Left ventricle myocardium superior (tissue), 1 donor: ENCODE measurements at regions not wholly inside any gene's neighbourhood (a gene's known extent, or its start where the extent isn't known, plus 50 kb on each side); places are given as distances from the start of the nearest gene placed in this dataset.

Experiments
- ATAC-seq: fragments of 200-7000 bp; cut with Tn5 transposase; one replicate; pipeline ENCODE4 v1.9.1; 2020; ENCODE audit warnings: mild to moderate bottlenecking, moderate library complexity
- DNase-seq: peaks from one replicate; pipeline ENCODE4 v3.0.0-alpha.2; 2020
- intact Hi-C: fragments of 100-400 bp; cut with micrococcal nuclease; formaldehyde crosslinking; loops from one replicate; pipeline ENCODE4 v1.11.0; 2022
- donor health status: DM: no; HTN: yes; CAD: no; lungs with severe emphysema.

- no peak for ATAC-seq
- DNase-seq: no peak
- intact Hi-C loops: no loop called here
Measured at GRCh38 chr10:88023676-88024075, 160.3 kb downstream of the PTEN start.

- no peak for DNase-seq
- intact Hi-C loops: no loop called here
- no peak for ATAC-seq
Measured at GRCh38 chr10:88026031-88026430, 162.6 kb downstream of the PTEN start.

DNA sequence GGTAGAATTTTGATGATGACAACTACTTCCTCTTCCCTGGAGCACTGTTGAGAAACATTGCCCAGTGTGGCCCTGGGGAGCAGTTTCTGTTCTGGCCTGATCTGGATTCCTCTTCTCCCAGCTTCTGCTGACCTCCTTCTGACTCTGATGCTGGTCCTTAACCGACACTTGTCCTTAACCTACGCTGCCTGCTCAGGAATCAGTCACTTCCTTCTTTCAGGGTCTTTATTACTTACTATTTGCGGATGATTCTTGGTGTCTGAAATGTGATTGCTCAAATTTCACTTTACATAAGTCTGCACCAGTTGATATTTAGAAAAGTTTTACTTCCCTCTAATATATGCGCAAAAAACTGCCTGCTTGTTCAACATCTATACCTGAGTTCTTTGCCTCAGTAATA is 164.1 kb downstream of the PTEN start:
- intact Hi-C loops: no loop called here
- no peak for DNase-seq
- peak; percentile 65 for ATAC-seq

DNA sequence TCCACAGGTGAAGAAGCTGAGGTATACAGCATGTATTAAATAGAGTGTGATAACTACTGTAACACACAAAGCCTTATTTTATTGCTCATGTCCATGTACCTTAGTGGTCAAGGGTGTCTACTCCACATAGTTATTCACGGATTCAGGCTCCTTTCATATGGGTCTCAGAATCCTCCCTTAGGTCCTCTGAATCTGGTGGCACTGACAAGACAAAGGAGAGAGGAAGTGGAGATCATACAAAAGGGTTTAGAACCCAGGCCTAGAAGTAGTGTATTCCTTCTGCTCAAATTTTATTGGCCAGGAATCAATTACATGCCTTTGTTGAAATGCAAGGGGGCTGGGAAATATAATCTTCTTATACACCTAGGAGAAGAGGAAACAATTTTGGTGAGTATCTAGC is 164.6 kb downstream of the PTEN start:
- ATAC-seq: no peak
- intact Hi-C loops: no loop called here
- no peak for DNase-seq

GRCh38 chr10:88028654-88029053 is 165.2 kb downstream of the PTEN start:
- intact Hi-C loops: no loop called here
- ATAC-seq: no peak
- DNase-seq: no peak

- no peak for DNase-seq
- intact Hi-C loops: no loop called here
- no peak for ATAC-seq
Measured at GRCh38 chr10:88032566-88032965, 169.1 kb downstream of the PTEN start.

- intact Hi-C loops: no loop called here
- no peak for ATAC-seq
- DNase-seq: no peak
Measured at GRCh38 chr10:88033385-88033784, 170.0 kb downstream of the PTEN start.

DNA sequence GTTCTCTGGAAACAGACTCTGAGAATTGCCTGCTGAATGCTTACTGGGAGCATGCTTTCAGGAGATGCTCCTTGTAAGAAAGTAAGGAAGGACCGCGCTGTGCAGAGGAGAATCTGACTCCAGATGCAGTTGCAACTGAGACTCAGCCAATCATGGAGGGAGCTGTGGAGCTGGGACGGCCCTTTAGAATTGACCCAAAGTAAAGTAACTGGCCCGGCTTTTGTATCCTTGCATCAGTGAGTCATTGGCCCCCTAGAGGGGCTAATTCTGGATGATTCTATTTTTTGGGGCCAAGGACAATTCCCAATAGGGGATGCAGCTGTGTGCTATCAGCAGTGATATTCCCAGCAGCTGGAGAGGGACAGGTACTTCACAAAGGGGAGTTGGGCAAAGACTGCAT is 170.4 kb downstream of the PTEN start:
- intact Hi-C loops: no loop called here
- ATAC-seq: peak; percentile 19
- DNase-seq: no peak

GRCh38 chr10:88036126-88036525 is 172.7 kb downstream of the PTEN start:
- no peak for ATAC-seq
- intact Hi-C loops: no loop called here

DNA sequence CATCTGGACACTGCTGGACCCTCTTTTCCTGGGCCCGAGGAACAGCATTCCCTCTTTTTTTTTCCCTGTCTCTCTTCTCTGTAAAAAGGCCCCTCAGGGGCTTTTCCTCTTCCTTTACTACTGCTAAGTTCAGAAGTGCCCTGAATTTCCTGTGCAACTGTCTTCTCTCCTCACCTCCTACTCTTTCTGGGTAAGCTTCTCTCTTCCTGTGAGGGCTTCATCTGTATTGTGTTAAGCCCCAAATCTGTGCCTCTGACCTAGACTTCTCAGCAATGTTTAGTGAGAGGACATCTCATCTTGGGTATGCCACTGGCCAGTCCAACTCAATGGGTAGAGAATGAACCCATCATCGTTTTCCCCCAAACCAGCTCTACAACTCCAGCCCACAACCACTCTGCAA is 174.2 kb downstream of the PTEN start:
- ATAC-seq (no peak), DNase-seq (no peak)
- intact Hi-C loops: no loop called here

More at GRCh38 chr10:88036126-88036525, 172.7 kb downstream of the PTEN start:
- no peak for DNase-seq

GRCh38 chr10:88038268-88038667 is 174.8 kb downstream of the PTEN start:
- no peak for ATAC-seq
- intact Hi-C loops: no loop called here
- DNase-seq: no peak

GRCh38 chr10:88039496-88040200 is 176.2 kb downstream of the PTEN start:
- DNase-seq (no peak), ATAC-seq (peak; percentile 9)
- intact Hi-C loops: no loop called here

GRCh38 chr10:88041243-88042159 is 178.1 kb downstream of the PTEN start:
- ATAC-seq (peak; percentile 39), DNase-seq (no peak)
- intact Hi-C loops: no loop called here

DNA sequence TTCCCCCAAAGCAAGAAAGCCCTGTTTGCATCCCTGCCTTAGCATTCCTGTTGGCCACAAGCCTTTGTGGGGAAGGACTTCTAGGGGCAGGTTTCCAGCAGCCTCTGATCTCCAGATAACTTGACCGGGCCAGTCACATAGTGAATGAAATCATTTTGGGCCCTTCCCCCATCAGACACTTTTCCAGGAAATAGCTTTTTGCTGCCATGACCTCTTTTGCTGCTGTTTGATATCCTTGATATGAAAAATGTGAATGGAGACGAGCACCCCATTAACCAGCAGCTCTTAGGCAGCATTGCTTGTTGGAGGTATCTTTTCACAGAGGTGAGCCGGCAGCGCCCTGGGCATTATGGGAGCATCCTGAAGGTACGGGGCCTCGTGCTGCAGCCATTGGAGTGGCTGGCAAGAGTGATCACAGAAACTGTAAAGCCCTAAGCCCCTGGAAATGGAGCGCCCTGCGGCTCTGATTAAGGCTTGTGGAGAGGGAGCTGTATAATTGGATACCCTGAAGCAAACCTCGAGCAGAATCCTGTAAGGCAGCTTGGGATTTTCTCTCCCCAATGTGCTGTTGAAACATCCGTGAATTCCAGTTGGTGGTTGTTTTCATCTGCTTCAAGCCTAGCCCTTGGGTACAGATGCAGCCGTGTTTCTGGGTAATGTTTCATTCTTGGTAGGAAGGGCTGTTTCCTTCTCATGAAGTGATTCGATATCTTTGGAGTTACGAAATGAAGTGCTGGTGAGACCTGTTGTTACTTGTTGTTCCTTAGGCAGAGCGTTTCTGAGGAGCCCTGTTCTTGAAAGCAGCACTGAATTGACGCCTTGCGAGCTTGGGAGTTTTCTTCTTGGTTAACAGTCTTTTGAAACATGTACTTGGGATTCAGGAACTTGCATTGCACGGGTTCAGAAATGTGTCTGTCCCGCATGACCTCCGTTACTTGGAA is 179.0 kb downstream of the PTEN start:
- DNase-seq (no peak), ATAC-seq (peak; percentile 73)
- intact Hi-C loops: no loop called here

- no peak for DNase-seq
- ATAC-seq: no peak
- intact Hi-C loops: no loop called here
Measured at GRCh38 chr10:88045096-88045495, 181.7 kb downstream of the PTEN start.

DNA sequence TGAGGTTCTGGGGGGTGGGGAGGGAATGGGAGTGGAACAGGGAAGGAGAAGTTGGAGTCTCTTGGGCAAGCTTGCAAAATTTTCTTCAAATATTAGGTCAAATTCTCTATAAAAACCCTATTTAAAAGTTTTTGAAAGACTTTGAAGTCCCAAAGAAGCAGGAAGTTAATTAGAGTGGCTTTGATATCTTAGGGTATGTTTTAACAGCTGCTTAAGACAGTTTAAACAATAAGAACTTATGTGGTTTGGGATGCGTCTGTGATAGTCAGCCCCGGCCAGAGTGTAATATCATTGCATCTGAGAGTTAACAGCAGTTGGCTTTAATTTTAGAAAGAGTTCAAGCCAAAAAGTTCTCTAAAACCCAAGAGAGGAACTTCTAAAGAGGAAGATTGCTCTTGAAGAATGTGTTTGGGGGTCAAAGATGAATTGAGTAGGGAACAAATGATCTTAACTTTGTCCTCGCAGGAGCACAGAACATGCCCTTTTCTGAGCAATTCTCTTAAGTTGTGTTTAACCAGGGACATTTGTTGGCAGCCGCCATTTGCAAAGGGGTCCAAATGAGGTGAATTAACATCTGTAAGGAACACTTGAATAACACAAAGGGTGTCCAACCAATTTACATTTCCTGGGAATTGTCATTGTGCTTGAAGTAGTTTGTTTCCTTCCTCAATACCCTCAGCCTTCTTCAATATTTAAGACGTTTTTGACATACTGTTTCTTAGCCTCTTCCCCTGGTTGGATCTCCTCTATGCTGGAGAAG is 182.4 kb downstream of the PTEN start:
- peak; percentile 69 for ATAC-seq
- DNase-seq: no peak
- intact Hi-C loops: no loop called here

GRCh38 chr10:88047579-88047978 is 184.2 kb downstream of the PTEN start:
- DNase-seq (no peak), ATAC-seq (no peak)
- intact Hi-C loops: no loop called here

- DNase-seq (no peak), ATAC-seq (no peak)
- intact Hi-C loops: no loop called here
Measured at GRCh38 chr10:88048312-88048711, 184.9 kb downstream of the PTEN start.

DNA sequence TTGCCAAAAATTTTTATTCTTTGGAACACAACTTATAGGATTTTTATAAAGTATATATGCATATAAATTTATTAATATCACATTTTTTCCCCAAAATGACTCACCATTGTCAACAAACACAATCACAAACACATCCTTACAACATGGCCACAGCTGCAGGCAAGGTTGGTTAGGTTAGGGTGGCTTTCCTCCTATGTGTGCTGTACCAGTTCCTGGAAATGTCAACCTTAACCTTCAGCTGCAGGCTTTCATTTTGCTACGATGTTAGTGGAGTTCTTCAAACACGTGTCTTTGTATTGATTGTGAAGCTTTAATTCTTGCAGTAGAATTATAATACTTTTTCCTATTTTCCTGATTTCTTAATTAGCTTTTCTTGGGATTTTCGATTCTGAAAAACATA is 185.8 kb downstream of the PTEN start:
- DNase-seq (no peak), ATAC-seq (no peak)
- intact Hi-C loops: no loop called here
